ENCODE measurements at regions not wholly inside any gene's neighbourhood (a gene's known extent, or its start where the extent isn't known, plus 50 kb on each side); places are given as distances from the start of the nearest gene placed in this dataset.

GRCh38 chr16:48011878-48012658 lies 143.7 kb downstream of the ABCC12 start:
- Histone ChIP-seq H3K36me3 (no peaks in the 10 kb centered on the region), H3K27ac (no peak overlapping the region), H3K4me3 (no peak overlapping the region), H3K4me1 (no peaks in the 10 kb centered on the region), H3K27me3 (no peaks in the 10 kb centered on the region), H3K9me3 (no peaks in the 10 kb centered on the region)
- TF ChIP-seq CTCF (IDR thresholded peaks at IDR 0.05) (no peak), POLR2A (IDR thresholded peaks at IDR 0.05) (no peak)
- WGBS, 2 donors, result 71 to 73% methylated on average over 9 of the region's 9 CpGs
- intact Hi-C loops (cut with DNase I), result no loop called here
- DNase-seq, result no peak

DNA sequence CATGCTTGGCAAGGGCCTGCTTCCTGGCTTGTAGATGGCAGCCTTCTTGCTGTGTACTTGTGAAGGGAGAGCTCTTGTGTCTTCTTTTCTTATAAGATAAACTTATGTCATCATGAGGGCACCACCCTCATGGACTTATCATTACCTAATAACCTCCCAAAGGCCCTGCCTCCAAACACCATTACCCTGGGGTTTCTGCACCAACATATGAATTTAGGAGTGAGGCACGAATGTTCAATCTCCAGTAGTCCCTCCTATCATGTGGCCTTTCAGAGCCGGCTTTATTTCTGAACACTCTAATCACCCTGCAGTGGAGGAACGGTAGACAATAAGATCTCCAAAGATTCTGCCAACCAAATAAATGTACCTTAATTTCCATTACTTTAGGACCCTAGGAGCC lies 144.3 kb downstream of the ABCC12 start:
- DNase-seq, result no peak
- no peak overlapping the region for H3K4me3 ChIP-seq
- H3K9me3 ChIP-seq, result no peaks in the 10 kb centered on the region
- intact Hi-C loops (cut with DNase I), result no loop called here
- H3K4me1 ChIP-seq, result no peaks in the 10 kb centered on the region
- H3K27me3 ChIP-seq, result no peaks in the 10 kb centered on the region
- TF ChIP-seq CTCF (IDR thresholded peaks at IDR 0.05), result no peak
- H3K36me3 ChIP-seq, result no peaks in the 10 kb centered on the region
- 57 to 70% methylated on average over 3 of the region's 3 CpGs for WGBS, 2 donors
- H3K27ac ChIP-seq, result no peak overlapping the region

DNA sequence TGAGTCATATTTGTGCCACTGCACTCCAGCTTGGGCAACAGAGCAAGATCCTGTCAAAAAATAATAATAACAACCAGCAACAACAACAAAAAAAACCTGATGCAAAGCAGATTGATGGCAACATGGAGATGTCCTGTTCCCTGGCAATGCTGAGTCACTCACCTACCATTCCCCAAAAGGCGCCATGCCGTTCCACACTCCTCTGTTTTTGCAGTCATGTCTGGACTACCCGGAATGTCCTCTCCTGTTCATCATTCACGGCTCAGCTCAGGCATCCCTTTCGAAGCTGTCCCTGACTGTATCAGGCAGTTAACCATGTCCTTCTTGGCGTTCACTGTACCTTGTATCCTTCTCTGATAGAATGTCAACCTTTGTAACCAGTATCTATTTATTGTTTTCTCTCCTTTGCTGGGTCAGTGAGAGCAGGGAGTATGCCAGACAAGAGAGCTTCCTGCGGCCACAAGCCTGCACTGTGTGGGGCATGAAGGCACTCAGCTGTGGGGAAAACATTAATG lies 147.7 kb downstream of the ABCC12 start:
- intact Hi-C loops (cut with DNase I), result no loop called here
- no peaks in the 10 kb centered on the region for H3K9me3 ChIP-seq
- WGBS, 2 donors, result 77 to 84% methylated on average over 7 of the region's 7 CpGs

DNA sequence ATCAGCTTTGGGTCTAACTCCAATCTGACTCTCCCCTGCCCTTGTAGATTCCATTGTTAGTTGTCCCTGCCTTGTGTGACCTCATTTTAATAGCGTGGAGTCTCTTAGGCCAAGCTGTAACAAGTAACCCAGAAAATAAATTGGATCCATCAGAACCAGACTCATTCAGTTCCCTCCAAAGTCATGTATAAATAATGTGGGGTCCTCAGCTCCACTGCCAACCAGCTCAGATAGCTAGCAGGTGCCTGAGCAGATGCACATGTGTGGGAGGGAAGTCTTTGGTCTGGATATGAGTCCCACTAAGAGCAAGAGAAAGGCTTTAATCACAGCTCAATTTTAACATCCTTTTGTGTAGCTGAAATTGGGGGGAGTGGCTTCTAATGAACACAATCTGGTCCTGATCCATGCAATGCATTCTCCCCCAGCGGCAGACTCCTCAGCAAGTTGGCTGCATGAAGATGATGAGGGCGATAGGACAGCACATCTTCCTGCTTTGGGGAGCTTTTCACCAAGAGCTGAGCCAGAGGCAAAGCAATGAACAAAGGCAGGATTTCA lies 151.6 kb downstream of the ABCC12 start:
- Histone ChIP-seq H3K27me3 (no peaks in the 10 kb centered on the region), H3K4me1 (no peaks in the 10 kb centered on the region), H3K36me3 (no peaks in the 10 kb centered on the region)

More for the DNA sequence above, 147.7 kb downstream of the ABCC12 start:
- DNase-seq, result no peak
- no peaks in the 10 kb centered on the region for H3K36me3 ChIP-seq
- no peak overlapping the region for H3K4me3 ChIP-seq
- no peaks in the 10 kb centered on the region for H3K27me3 ChIP-seq
- TF ChIP-seq POLR2A (IDR thresholded peaks at IDR 0.05) (no peak), CTCF (IDR thresholded peaks at IDR 0.05) (no peak)
- no peak overlapping the region for H3K27ac ChIP-seq
- no peaks in the 10 kb centered on the region for H3K4me1 ChIP-seq

More for the DNA sequence above, 151.6 kb downstream of the ABCC12 start:
- TF ChIP-seq CTCF (IDR thresholded peaks at IDR 0.05), result no peak
- no peak for TF ChIP-seq POLR2A (IDR thresholded peaks at IDR 0.05)
- H3K9me3 ChIP-seq, result no peaks in the 10 kb centered on the region
- H3K27ac ChIP-seq, result no peak overlapping the region
- no peak for DNase-seq
- 64 to 81% methylated on average over 2 to 3 of the region's 3 CpGs for WGBS, 2 donors
- no peak overlapping the region for H3K4me3 ChIP-seq
- intact Hi-C loops (cut with DNase I), result no loop called here
